HCT116 (cell line): ENCODE measurements at regions not wholly inside any gene's neighbourhood (a gene's known extent, or its start where the extent isn't known, plus 50 kb on each side); places are given as distances from the start of the nearest gene placed in this dataset.

Experiments used
- ATAC-seq: fragments of 200-7000 bp; cut with Tn5 transposase; 2 replicates; pipeline ENCODE4 v1.9.1; 2020; ENCODE audit warnings: mild to moderate bottlenecking, moderate library complexity
- BruUV-seq: library from RNA; stranded (reverse); fragments of 400-500 nt; replicated peaks from 2 replicates; lab custom pipeline; 2021; lab: Mats Ljungman, UMichigan
- CTCF ChIA-PET: fragments of 300-600 bp; sonication (Branson Sonifier 250); formaldehyde crosslinking; loops from one replicate; lab custom pipeline; 2021; ENCODE audit warnings: antibody characterized with exemption; lab: Charles Lee
- POLR2A ChIA-PET: fragments of 300-600, 350-600 bp; sonication (Branson Sonifier 250); formaldehyde crosslinking; loops from one replicate; lab custom pipeline; 2021; ENCODE audit warnings: antibody characterized with exemption; lab: Charles Lee
- RAD21 ChIA-PET, 2 experiments: fragments of 300-600 bp; sonication (Branson Sonifier 250); formaldehyde crosslinking; loops; one replicate each; lab custom pipeline; 2023; ENCODE audit warnings: low total read pairs in 2 of 2; ENCODE audit not compliant: uncharacterized antibody in 2 of 2, unreplicated experiment in 2 of 2, low non-redundant PET in 1 of 2; lab: Charles Lee
- DNase-seq: peaks from one replicate; pipeline ENCODE4 v3.0.0-alpha.2; 2010; ENCODE audit warnings: low read depth, low spot score
- H2AFZ ChIP-seq: fragments of 200-600 bp; shearing (Covaris generic), sonication (generic); 2 replicates; pipeline ENCODE4 v1.6.1; 2017; ENCODE audit warnings: low read depth, mixed run types, mixed read lengths, antibody characterized with exemption, low read length; ENCODE audit not compliant: poor library complexity, severe bottlenecking
- H3K27ac ChIP-seq: 2 replicates; pipeline ENCODE4 v1.5.1; 2012; ENCODE audit warnings: low read depth, low read length
- H3K27me3 ChIP-seq: fragments of 200-600 bp; sonication (generic); 2 replicates; pipeline ENCODE4 v1.6.1; 2016; ENCODE audit warnings: mixed run types, low read length, mixed read lengths; ENCODE audit not compliant: insufficient read depth
- H3K36me3 ChIP-seq, 2 experiments: fragments of 200-500 bp in 1 of 2; fragments of 200-600 bp in 1 of 2; sonication (Bioruptor generic) in 1 of 2; sonication (generic) in 1 of 2; 2 replicates each; pipeline versions ENCODE4 v1.5.1 to v1.6.1; 2014 to 2016; ENCODE audit warnings: low read length in 2 of 2, inconsistent platforms in 1 of 2, mixed read lengths in 1 of 2, mixed run types in 1 of 2; ENCODE audit not compliant: insufficient read depth in 2 of 2, control insufficient read depth in 1 of 2
- H3K4me1 ChIP-seq, 2 experiments: fragments of 200-600 bp in 1 of 2; sonication (generic) in 1 of 2; 2 replicates each; pipeline versions ENCODE4 v1.5.1 to v1.6.1; 2012 to 2017; ENCODE audit warnings: low read length in 2 of 2, inconsistent platforms in 1 of 2, mild to moderate bottlenecking in 1 of 2, mixed read lengths in 1 of 2, mixed run types in 1 of 2, moderate library complexity in 1 of 2; ENCODE audit not compliant: insufficient read depth in 2 of 2, control insufficient read depth in 1 of 2
- H3K4me2 ChIP-seq: fragments of 200-600 bp; sonication (generic); 2 replicates; pipeline ENCODE4 v1.6.1; 2017; ENCODE audit warnings: mixed run types, low read length, mixed read lengths
- H3K4me3 ChIP-seq, 2 experiments: fragments of 200-600 bp in 1 of 2; sonication (generic) in 1 of 2; replicated peaks in 1 of 2; 2 replicates each; pipeline ENCODE4 v1.5.1; 2011 to 2016; ENCODE audit warnings: low read length in 2 of 2, control low read depth in 1 of 2, low read depth in 1 of 2, mild to moderate bottlenecking in 1 of 2, mixed read lengths in 1 of 2, mixed run types in 1 of 2
- H3K79me2 ChIP-seq: fragments of 200-600 bp; sonication (generic); 2 replicates; pipeline ENCODE4 v1.6.1; 2017; ENCODE audit warnings: mild to moderate bottlenecking, mixed run types, low read length, moderate library complexity, mixed read lengths; ENCODE audit not compliant: insufficient read depth
- H3K9ac ChIP-seq: fragments of 200-600 bp; sonication (generic); 2 replicates; pipeline ENCODE4 v1.6.1; 2016; ENCODE audit warnings: low read length, mixed read lengths
- H3K9me2 ChIP-seq: fragments of 200-600 bp; sonication (generic), shearing (Covaris generic); 2 replicates; pipeline ENCODE4 v1.6.1; 2017; ENCODE audit warnings: mixed run types, mild to moderate bottlenecking, moderate library complexity; ENCODE audit not compliant: insufficient read depth
- H3K9me3 ChIP-seq, 2 experiments: fragments of 200-500 bp in 1 of 2; fragments of 200-600 bp in 1 of 2; sonication (Bioruptor generic) in 1 of 2; sonication (generic) in 1 of 2; 2 replicates each; pipeline ENCODE4 v1.6.1; 2014 to 2017; ENCODE audit warnings: low read length in 2 of 2, mixed read lengths in 2 of 2, inconsistent platforms in 1 of 2, low read depth in 1 of 2, mild to moderate bottlenecking in 1 of 2, mixed run types in 1 of 2, moderate library complexity in 1 of 2; ENCODE audit not compliant: control insufficient read depth in 1 of 2, insufficient read depth in 1 of 2
- H4K20me1 ChIP-seq: fragments of 200-600 bp; sonication (generic), shearing (Covaris generic); 2 replicates; pipeline ENCODE4 v1.6.1; 2017; ENCODE audit warnings: mixed run types, mild to moderate bottlenecking, moderate library complexity; ENCODE audit not compliant: insufficient read depth
- ATF3 ChIP-seq: IDR thresholded peaks from 2 replicates; pipeline ENCODE4 v1.6.1; 2012
- CBX3 ChIP-seq: IDR thresholded peaks from 2 replicates; pipeline ENCODE4 v1.6.1; 2012; ENCODE audit warnings: low read depth
- CEBPB ChIP-seq: IDR thresholded peaks from 2 replicates; pipeline ENCODE4 v1.6.1; 2012; ENCODE audit warnings: low read depth
- CTCF ChIP-seq, 3 experiments: fragments of 200-600 bp in 1 of 3; sonication (generic) in 1 of 3; IDR thresholded peaks in 2 of 3; conservative IDR thresholded peaks in 1 of 3; 2 replicates each; pipeline ENCODE4 v1.5.1; 2012 to 2017; ENCODE audit warnings: low read depth in 2 of 3, low read length in 2 of 3, antibody characterized with exemption in 1 of 3, borderline replicate concordance in 1 of 3, control low read depth in 1 of 3, mild to moderate bottlenecking in 1 of 3, mixed read lengths in 1 of 3, mixed run types in 1 of 3, moderate library complexity in 1 of 3; ENCODE audit not compliant: insufficient read depth in 1 of 3
- EGR1 ChIP-seq: IDR thresholded peaks from 2 replicates; pipeline ENCODE4 v1.6.1; 2012; ENCODE audit warnings: low read depth
- ELF1 ChIP-seq: IDR thresholded peaks from 2 replicates; pipeline ENCODE4 v1.6.1; 2012; ENCODE audit warnings: low read depth, borderline replicate concordance
- EZH2 ChIP-seq: fragments of 200-600 bp; sonication (generic); IDR thresholded peaks from 2 replicates; pipeline ENCODE4 v1.6.1; 2017; ENCODE audit warnings: antibody characterized with exemption, mixed run types
- EZH2phosphoT487 ChIP-seq: fragments of 200-600 bp; IDR thresholded peaks from 2 replicates; pipeline ENCODE4 v1.6.1; 2018; ENCODE audit warnings: antibody characterized with exemption, borderline replicate concordance
- FOSL1 ChIP-seq: IDR thresholded peaks from 2 replicates; pipeline ENCODE4 v1.6.1; 2012; ENCODE audit warnings: low read depth
- JUND ChIP-seq: IDR thresholded peaks from 2 replicates; pipeline ENCODE4 v1.6.1; 2012
- POLR2A ChIP-seq: IDR thresholded peaks from 2 replicates; pipeline ENCODE4 v1.7.0; 2011; ENCODE audit warnings: borderline replicate concordance; ENCODE audit not compliant: insufficient read depth, insufficient read length; ENCODE audit errors: extremely low read depth
- POLR2AphosphoS5 ChIP-seq: IDR thresholded peaks from 2 replicates; pipeline ENCODE4 v1.6.1; 2011; ENCODE audit warnings: mild to moderate bottlenecking, low read depth, low read length, moderate library complexity
- RAD21 ChIP-seq: IDR thresholded peaks from 2 replicates; pipeline ENCODE4 v1.6.1; 2012; ENCODE audit warnings: low read depth, mild to moderate bottlenecking
- REST ChIP-seq: IDR thresholded peaks from 2 replicates; pipeline ENCODE4 v1.6.1; 2012; ENCODE audit warnings: low read depth
- SP1 ChIP-seq: IDR thresholded peaks from 2 replicates; pipeline ENCODE4 v1.6.1; 2012; ENCODE audit warnings: low read depth
- SRF ChIP-seq: IDR thresholded peaks from 2 replicates; pipeline ENCODE4 v1.6.1; 2012; ENCODE audit warnings: low read depth
- TCF7L2 ChIP-seq: IDR thresholded peaks from 2 replicates; pipeline ENCODE4 v1.7.0; 2011; ENCODE audit warnings: borderline replicate concordance, inconsistent platforms; ENCODE audit not compliant: insufficient read depth, insufficient read length; ENCODE audit errors: extremely low read depth
- YY1 ChIP-seq: IDR thresholded peaks from 2 replicates; pipeline ENCODE4 v1.6.1; 2011; ENCODE audit warnings: low read length, low read depth, moderate library complexity, mild to moderate bottlenecking; ENCODE audit not compliant: insufficient replicate concordance; ENCODE audit errors: extremely low read depth
- ZBTB33 ChIP-seq: IDR thresholded peaks from 2 replicates; pipeline ENCODE4 v1.6.1; 2011; ENCODE audit warnings: mild to moderate bottlenecking, low read length, moderate library complexity; ENCODE audit not compliant: insufficient replicate concordance; ENCODE audit errors: extremely low read depth
- ZNF274 ChIP-seq: fragments of 200-500 bp; sonication (Bioruptor generic); IDR thresholded peaks from 2 replicates; pipeline ENCODE4 v1.6.1; 2014; ENCODE audit warnings: mild to moderate bottlenecking, low read depth, low read length, inconsistent platforms
- intact Hi-C: fragments of 100-400 bp; cut with micrococcal nuclease; formaldehyde crosslinking; loops from 2 replicates; pipeline ENCODE4 v1.10.0; 2022

DNA sequence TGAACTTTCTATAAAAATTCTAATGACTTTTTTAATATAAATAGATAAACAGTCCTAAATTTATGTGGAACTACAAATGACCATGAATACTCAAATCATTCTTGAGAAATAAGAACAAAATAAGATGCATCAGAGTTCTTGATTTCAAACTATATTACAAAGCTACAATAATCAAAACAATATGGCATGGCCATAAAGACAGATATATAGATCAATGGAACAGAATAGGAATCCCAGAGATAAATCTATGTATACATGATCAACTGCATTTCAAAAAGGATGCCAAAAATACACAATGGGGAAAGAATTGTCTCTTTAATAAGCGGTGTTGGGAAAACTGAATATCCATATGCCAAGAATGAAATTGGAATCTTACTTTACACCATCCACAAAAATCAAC, 98.4 kb upstream of the IL15 start:
- RAD21 ChIA-PET, result no interaction called here
- Histone ChIP-seq H3K4me3 (no peak overlapping the region), H3K36me3 (no peaks in the 10 kb centered on the region; a peak in 1 of 4 replicates), H3K9me2 (no peaks in the 10 kb centered on the region), H3K27ac (no peak overlapping the region), H3K4me2 (no peak overlapping the region), H3K4me1 (no peaks in the 10 kb centered on the region), H3K9ac (no peak overlapping the region), H3K9me3 (peaks cover 0 to 7% of the 10 kb centered on the region in 2 experiments; a peak in 1 of 4 replicates), H3K27me3 (no peaks in the 10 kb centered on the region), H3K79me2 (no peaks in the 10 kb centered on the region), H2AFZ (no peak overlapping the region), H4K20me1 (no peaks in the 10 kb centered on the region)
- CTCF ChIA-PET, result no interaction called here
- POLR2A ChIA-PET, result no interaction called here
- DNase-seq (no peak), ATAC-seq (no peak)
- intact Hi-C loops, result no loop called here
- no peak for TF ChIP-seq ZBTB33
- TF ChIP-seq ZNF274, result no peak
- no peak for TF ChIP-seq EZH2phosphoT487
- no peak for TF ChIP-seq TCF7L2
- TF ChIP-seq JUND, result no peak
- TF ChIP-seq EGR1, result no peak
- no peak for TF ChIP-seq CEBPB
- TF ChIP-seq RAD21, result no peak
- no peak for TF ChIP-seq CBX3
- TF ChIP-seq YY1, result no peak
- no peak for TF ChIP-seq EZH2
- no peak for TF ChIP-seq REST
- no peak for TF ChIP-seq FOSL1
- TF ChIP-seq CTCF (IDR thresholded peaks at IDR 0.05 in 2 of 3, conservative IDR thresholded peaks at IDR 0.05 in 1 of 3; ENCODE audit: borderline replicate concordance in 1 of 3, insufficient read depth in 1 of 3, low read depth in 2 of 3, low read length in 2 of 3), result no peak
- TF ChIP-seq ATF3, result no peak
- no peak for TF ChIP-seq POLR2A
- TF ChIP-seq SRF, result no peak
- TF ChIP-seq SP1, result no peak
- TF ChIP-seq POLR2AphosphoS5, result no peak
- TF ChIP-seq ELF1, result no peak
- BruUV-seq, result no TSS peak
